ENCODE measurements at regions not wholly inside any gene's neighbourhood (a gene's known extent, or its start where the extent isn't known, plus 50 kb on each side); places are given as distances from the start of the nearest gene placed in this dataset.

DNA sequence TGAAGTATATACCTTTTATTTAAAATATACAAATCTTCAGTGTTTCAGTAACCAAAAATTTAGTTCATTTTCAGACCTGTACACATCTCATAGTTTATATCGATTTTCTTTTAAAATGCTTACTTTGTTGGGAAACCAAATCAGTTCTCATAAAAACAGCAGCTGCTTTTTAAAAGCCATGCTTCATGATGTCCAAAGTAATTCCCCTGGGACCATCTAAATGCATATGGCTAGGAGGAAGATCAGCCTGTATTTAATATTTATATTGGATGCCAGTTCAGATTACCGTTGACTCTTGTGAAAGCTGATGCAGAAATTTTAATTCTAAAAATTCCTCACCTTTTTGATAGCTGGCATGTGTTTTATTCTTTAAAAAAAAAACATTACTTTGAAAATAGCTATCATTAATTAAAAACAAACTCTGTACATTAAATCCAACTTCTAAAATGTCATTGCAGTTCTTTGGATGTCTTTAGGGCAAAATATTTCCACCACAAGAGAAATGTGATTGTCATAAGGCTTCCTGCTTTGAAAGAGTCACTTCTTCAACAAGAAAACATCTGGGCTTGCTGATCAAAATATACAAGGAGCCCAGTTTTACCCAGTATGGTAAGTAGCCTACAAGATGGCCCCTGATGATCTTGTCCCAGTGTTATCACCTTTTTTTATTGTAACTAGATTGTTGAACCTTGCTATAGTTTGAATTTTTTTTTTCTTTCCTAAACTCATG is 1242.9 kb upstream of the CDH6 start:
- DNase-seq (ENCODE audit: low spot score) (no peak), ATAC-seq (ENCODE audit: low FRiP score) (no peak)
- TF ChIP-seq, protein P1, sequence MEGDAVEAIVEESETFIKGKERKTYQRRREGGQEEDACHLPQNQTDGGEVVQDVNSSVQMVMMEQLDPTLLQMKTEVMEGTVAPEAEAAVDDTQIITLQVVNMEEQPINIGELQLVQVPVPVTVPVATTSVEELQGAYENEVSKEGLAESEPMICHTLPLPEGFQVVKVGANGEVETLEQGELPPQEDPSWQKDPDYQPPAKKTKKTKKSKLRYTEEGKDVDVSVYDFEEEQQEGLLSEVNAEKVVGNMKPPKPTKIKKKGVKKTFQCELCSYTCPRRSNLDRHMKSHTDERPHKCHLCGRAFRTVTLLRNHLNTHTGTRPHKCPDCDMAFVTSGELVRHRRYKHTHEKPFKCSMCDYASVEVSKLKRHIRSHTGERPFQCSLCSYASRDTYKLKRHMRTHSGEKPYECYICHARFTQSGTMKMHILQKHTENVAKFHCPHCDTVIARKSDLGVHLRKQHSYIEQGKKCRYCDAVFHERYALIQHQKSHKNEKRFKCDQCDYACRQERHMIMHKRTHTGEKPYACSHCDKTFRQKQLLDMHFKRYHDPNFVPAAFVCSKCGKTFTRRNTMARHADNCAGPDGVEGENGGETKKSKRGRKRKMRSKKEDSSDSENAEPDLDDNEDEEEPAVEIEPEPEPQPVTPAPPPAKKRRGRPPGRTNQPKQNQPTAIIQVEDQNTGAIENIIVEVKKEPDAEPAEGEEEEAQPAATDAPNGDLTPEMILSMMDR (IDR thresholded peaks at IDR 0.05) = no peak

DNA sequence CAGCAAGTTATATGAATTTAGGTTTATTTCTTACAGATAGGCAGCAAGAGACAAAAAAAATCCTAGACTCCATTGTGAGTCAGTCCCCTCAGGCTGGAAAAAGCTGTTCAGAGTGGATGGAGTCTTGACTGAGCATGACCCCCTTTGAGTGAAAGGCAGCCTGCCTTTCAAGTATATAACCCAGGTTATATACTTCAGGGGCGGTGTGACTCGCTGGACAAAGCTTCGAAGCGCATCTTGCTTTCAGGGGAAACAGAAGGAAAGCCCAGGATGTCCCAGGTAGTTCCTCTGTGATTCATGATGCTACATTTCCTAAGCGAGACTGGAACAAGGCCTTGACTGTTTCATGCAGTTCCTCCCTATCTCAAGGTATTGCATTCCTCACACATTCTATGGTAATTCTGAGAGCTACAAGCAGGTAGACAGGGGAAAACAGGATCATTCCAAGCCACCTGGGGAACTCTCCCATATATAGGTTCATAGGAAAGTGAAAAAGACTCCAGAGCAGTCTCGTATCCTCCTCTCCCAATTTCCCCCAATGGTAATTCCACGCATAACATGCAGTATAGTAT is 1244.1 kb upstream of the CDH6 start:
- ATAC-seq (ENCODE audit: low FRiP score) (no peak), DNase-seq (ENCODE audit: low spot score) (no peak)
- TF ChIP-seq, protein P1 (IDR thresholded peaks at IDR 0.05) = no peak

DNA sequence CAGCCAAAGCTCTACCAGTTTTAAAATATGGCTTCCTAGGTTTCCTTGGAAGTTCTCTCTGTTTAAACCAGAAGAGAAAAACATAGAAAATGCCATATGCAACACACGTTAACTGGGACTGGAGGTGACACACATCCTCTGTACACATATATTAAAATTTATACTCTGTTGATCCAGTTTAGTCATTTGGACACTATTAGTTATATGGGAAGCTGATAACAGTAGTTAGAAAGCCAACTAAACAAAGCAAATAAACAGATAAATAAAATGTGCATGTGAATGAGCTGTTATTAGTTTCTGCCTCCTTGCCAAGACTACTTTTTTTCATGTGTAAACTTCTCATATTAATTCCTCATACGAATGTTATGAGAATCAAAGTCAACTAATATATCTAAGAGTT is 1249.2 kb upstream of the CDH6 start:
- no peak for DNase-seq (ENCODE audit: low spot score)
- TF ChIP-seq, protein P1 (IDR thresholded peaks at IDR 0.05) = no peak
- ATAC-seq (ENCODE audit: low FRiP score) = no peak

DNA sequence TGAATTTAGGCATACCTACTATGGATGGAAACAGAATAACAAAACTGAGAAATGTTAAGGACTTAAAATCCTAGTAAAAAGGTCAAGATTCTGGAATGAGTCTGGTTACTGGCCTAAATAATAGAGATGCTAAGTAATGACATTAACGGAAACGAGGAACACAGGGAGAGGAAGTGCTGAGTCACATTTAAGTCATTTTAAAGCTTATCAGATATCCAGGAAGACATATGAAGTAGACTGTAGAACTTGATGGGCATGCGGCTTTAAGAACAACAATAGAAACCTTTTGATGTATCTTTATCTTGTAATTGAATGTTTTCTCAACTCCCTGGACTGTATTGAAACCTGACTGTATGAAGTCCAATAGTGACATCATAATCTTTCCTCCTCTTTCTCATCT is 1251.4 kb upstream of the CDH6 start:
- no peak for ATAC-seq (ENCODE audit: low FRiP score)
- TF ChIP-seq, protein P1 (IDR thresholded peaks at IDR 0.05) = no peak
- no peak for DNase-seq (ENCODE audit: low spot score)

DNA sequence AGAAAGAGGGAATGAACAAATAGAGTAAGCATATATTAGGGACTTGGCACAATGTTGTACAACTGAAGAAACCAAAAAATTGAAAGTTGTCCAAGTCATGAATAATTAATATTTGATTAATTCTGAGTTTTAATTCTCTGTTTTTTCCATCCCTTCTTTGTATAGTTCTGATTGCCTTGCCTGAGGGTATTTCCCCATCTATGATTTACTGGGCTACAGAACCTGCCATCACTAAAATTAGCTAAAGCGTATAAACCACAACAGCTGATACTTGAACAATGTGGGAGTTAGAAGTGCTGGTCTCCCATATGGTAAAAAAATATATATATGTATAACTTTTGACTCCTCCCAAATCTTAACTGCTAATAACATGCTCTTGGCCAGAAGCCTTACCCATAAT is 1253.5 kb upstream of the CDH6 start:
- ATAC-seq (ENCODE audit: low FRiP score) = no peak
- TF ChIP-seq, protein P1 (IDR thresholded peaks at IDR 0.05) = no peak

DNA sequence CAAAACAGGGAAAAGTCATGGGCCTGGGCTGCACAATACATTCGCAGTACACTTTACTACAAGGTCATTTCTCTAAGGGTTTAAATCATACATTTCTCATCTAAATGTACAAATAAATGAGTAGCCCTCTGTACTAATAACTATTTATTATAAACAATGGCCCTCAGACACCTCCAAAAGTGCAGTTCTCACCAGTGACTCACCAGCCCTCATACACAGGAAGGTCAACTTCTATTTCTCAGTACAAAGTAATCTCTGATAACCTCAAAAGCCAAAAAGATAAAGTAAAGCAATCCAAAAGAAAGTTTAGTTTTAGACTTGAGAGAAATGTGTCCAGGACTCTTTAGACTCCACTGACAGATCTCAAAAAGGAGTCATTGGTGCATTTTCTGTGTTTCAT is 1258.1 kb upstream of the CDH6 start:
- ATAC-seq (ENCODE audit: low FRiP score) (no peak), DNase-seq (ENCODE audit: low spot score) (no peak)
- TF ChIP-seq, protein P1 (IDR thresholded peaks at IDR 0.05) = no peak

More for the DNA sequence above, 1253.5 kb upstream of the CDH6 start:
- DNase-seq (ENCODE audit: low spot score) = no peak

DNA sequence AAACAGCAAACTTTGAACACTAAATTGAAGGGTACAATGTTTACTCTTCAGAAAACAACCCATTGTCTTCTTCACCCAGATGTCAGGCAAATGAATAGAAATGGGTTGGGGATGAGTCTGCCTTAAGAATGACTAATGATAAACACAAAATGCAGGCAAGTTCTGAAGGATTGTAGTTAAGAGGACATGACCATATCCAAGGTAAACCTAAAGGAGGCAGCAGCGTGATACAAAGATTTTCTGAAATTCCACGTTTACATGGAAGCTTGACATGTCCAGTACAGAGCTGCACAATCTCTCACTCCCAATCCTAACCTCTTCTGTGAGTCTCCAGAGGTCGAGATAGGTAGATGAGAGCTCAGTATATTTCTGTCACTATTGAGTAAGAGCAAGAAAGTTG is 1263.2 kb upstream of the CDH6 start:
- TF ChIP-seq, protein P1 (IDR thresholded peaks at IDR 0.05) = no peak
- DNase-seq (ENCODE audit: low spot score) = no peak

More for the DNA sequence above, 1263.2 kb upstream of the CDH6 start:
- no peak for ATAC-seq (ENCODE audit: low FRiP score)
